Esophagus muscularis mucosa (tissue), 3 donors: ENCODE measurements at regions not wholly inside any gene's neighbourhood (a gene's known extent, or its start where the extent isn't known, plus 50 kb on each side); places are given as distances from the start of the nearest gene placed in this dataset.

Source experiments
- CTCF ChIP-seq, 3 experiments: fragments of 200-600 bp in 2 of 3; fragments of 450-650 bp in 1 of 3; sonication (generic) in 2 of 3; IDR thresholded peaks; one replicate each; pipeline ENCODE4 v1.5.1; 2017 to 2019; ENCODE audit warnings: antibody characterized with exemption in 3 of 3, mild to moderate bottlenecking in 2 of 3, moderate library complexity in 1 of 3
- POLR2A ChIP-seq: fragments of 450-650 bp; IDR thresholded peaks from one replicate; pipeline ENCODE4 v1.6.1; 2017; ENCODE audit warnings: antibody characterized with exemption, moderate library complexity, mild to moderate bottlenecking, low read depth
- POLR2AphosphoS5 ChIP-seq, 2 donors: sonication (generic); formaldehyde crosslinking; IDR thresholded peaks; one replicate each; pipeline ENCODE4 v1.6.1; 2017; ENCODE audit warnings: antibody characterized with exemption in 2 of 2

DNA sequence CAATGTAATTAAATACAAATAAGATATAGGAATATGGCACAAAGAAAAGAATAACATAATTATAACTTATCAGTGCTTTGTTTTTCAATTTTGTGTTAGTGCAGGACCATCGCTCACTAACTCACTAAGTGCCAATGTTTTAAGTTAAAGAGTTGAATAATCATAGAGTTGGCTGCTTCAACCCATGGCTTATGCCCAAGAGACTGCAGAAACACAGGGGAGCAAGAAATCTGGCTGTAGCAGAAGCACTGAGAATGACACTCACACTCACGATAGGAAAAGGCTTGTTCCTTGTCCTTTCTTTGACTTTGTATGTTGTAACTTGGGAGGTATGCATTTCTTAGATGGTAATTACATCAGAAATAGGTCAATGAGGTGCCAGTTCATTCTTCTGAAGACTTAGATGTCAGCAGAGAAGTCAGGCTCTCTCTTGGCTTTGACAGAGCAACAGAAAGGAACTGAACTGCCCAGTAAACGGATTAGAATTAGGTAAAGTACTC lies 852.2 kb downstream of the LRRTM4 start:
- TF ChIP-seq CTCF (IDR thresholded peaks at IDR 0.05) (no peak), POLR2A (no peak), POLR2AphosphoS5 (IDR thresholded peaks at IDR 0.05) (no peak)
